Neural cell (in vitro differentiated cells): ENCODE measurements at regions not wholly inside any gene's neighbourhood (a gene's known extent, or its start where the extent isn't known, plus 50 kb on each side); places are given as distances from the start of the nearest gene placed in this dataset.

Source experiments
- H2AFZ ChIP-seq: fragments of 200-600, 300-800 bp; sonication (generic), shearing (Covaris generic); 2 replicates; pipeline ENCODE4 v1.6.0; 2014; ENCODE audit warnings: low read depth, mild to moderate bottlenecking, antibody characterized with exemption, low read length, moderate library complexity
- H3F3A ChIP-seq: fragments of 200-600 bp; shearing (Covaris generic); 2 replicates; pipeline ENCODE4 v1.6.1; 2016; ENCODE audit warnings: mild to moderate bottlenecking, moderate library complexity, mixed read lengths, antibody characterized with exemption, low read length; ENCODE audit not compliant: insufficient read depth, poor library complexity, severe bottlenecking
- H3K27ac ChIP-seq: fragments of 200-600, 300-800 bp; sonication (generic), shearing (Covaris generic); 2 replicates; pipeline ENCODE4 v1.5.1; 2014; ENCODE audit warnings: mild to moderate bottlenecking, low read length, moderate library complexity
- H3K27me3 ChIP-seq: fragments of 300-800, 200-600 bp; sonication (generic), shearing (Covaris generic); 2 replicates; pipeline ENCODE4 v1.6.0; 2014; ENCODE audit warnings: mild to moderate bottlenecking, low read depth, low read length, moderate library complexity; ENCODE audit not compliant: insufficient read depth
- H3K36me3 ChIP-seq: fragments of 300-800, 200-600 bp; sonication (generic), shearing (Covaris generic); 2 replicates; pipeline ENCODE4 v1.5.1; 2014; ENCODE audit warnings: mild to moderate bottlenecking, antibody characterized with exemption, low read length, moderate library complexity; ENCODE audit not compliant: insufficient read depth
- H3K4me2 ChIP-seq: fragments of 300-800, 200-600 bp; sonication (generic), shearing (Covaris generic); 2 replicates; pipeline ENCODE4 v1.6.0; 2014; ENCODE audit warnings: mild to moderate bottlenecking, low read length
- H3K4me3 ChIP-seq: fragments of 300-800, 200-600 bp; sonication (generic), shearing (Covaris generic); 2 replicates; pipeline ENCODE4 v1.5.1; 2014; ENCODE audit warnings: mild to moderate bottlenecking, low read length, moderate library complexity
- H3K79me2 ChIP-seq: fragments of 200-600 bp; shearing (Covaris generic); replicated peaks from 2 replicates; pipeline ENCODE4 v1.6.0; 2014; ENCODE audit warnings: mild to moderate bottlenecking, low read length, moderate library complexity; ENCODE audit not compliant: insufficient read depth
- H3K9ac ChIP-seq: fragments of 300-800, 200-600 bp; sonication (generic), shearing (Covaris generic); 2 replicates; pipeline ENCODE4 v1.6.1; 2016; ENCODE audit warnings: mild to moderate bottlenecking, low read length, mixed read lengths
- H3K9me2 ChIP-seq: fragments of 200-600 bp; shearing (Covaris generic); 2 replicates; pipeline ENCODE4 v1.6.1; 2016; ENCODE audit warnings: mild to moderate bottlenecking, low read length, mixed read lengths; ENCODE audit not compliant: insufficient read depth
- H3K9me3 ChIP-seq: fragments of 200-600, 300-800 bp; sonication (generic), shearing (Covaris generic); 2 replicates; pipeline ENCODE4 v1.6.1; 2016; ENCODE audit warnings: mild to moderate bottlenecking, mixed run types, low read length, moderate library complexity, mixed read lengths
- H4K20me1 ChIP-seq: fragments of 200-600 bp; shearing (Covaris generic); 2 replicates; pipeline ENCODE4 v1.6.1; 2016; ENCODE audit warnings: mild to moderate bottlenecking, mixed run types; ENCODE audit not compliant: insufficient read depth
- EP300 ChIP-seq: fragments of 450-650 bp; conservative IDR thresholded peaks from 2 replicates; pipeline ENCODE4 v1.6.1; 2014; ENCODE audit warnings: antibody characterized with exemption, mild to moderate bottlenecking, moderate library complexity; ENCODE audit not compliant: poor library complexity, severe bottlenecking
- EZH2 ChIP-seq: fragments of 200-600, 300-800 bp; shearing (Covaris generic), sonication (generic); IDR thresholded peaks from 2 replicates; pipeline ENCODE4 v1.6.1; 2014; ENCODE audit warnings: antibody characterized with exemption, low read length, borderline replicate concordance, mild to moderate bottlenecking; ENCODE audit not compliant: insufficient read depth, poor library complexity, severe bottlenecking
- MXI1 ChIP-seq: fragments of 450-650 bp; conservative IDR thresholded peaks from 2 replicates; pipeline ENCODE4 v1.6.1; 2014; ENCODE audit warnings: antibody characterized with exemption, mild to moderate bottlenecking; ENCODE audit not compliant: poor library complexity, severe bottlenecking
- POLR2AphosphoS5 ChIP-seq: IDR thresholded peaks from 2 replicates; pipeline ENCODE4 v1.6.1; 2012
- RAD21 ChIP-seq: fragments of 450-650 bp; conservative IDR thresholded peaks from 2 replicates; pipeline ENCODE4 v1.6.1; 2014; ENCODE audit warnings: antibody characterized with exemption, mild to moderate bottlenecking, moderate library complexity
- SMC3 ChIP-seq: fragments of 450-650 bp; conservative IDR thresholded peaks from 2 replicates; pipeline ENCODE4 v1.6.1; 2014; ENCODE audit warnings: antibody characterized with exemption, mild to moderate bottlenecking, moderate library complexity; ENCODE audit not compliant: poor library complexity
- TAF1 ChIP-seq: IDR thresholded peaks from 2 replicates; pipeline ENCODE4 v1.6.1; 2012; ENCODE audit warnings: low read depth
- TF ChIP-seq, protein P1 (sequence below): IDR thresholded peaks from 2 replicates; pipeline ENCODE4 v1.6.1; 2012; ENCODE audit warnings: borderline replicate concordance
- TF ChIP-seq, protein P2 (sequence below): fragments of 450-650 bp; IDR thresholded peaks from 2 replicates; pipeline ENCODE4 v1.5.1; 2014; ENCODE audit warnings: antibody characterized with exemption, mild to moderate bottlenecking, moderate library complexity; ENCODE audit not compliant: poor library complexity, severe bottlenecking

DNA sequence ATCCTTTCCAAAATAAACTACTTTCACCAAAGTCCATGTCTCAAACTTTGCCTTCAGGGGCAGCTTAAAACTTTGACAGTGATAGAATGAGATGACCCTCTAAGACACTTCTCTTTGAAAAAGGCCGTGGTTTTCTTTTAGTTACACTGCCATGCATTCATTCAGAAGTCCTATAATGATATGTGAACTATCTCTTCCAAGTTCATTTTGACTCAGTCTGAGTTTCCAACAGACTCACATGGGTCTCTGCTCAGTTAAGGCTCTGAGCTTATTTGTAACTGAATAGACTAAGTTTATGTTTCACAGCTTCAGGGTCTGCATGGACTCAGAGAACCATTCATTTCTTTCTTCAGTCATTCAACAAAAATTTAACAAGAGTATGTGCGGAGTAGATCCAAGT lies 208.9 kb upstream of the PRSS1 start:
- no peaks in the 10 kb centered on the region for H3K79me2 ChIP-seq
- H3F3A ChIP-seq, result no peaks in the 10 kb centered on the region
- no peaks in the 10 kb centered on the region for H3K36me3 ChIP-seq
- no peak overlapping the region for H3K27ac ChIP-seq
- H3K4me3 ChIP-seq, result no peak overlapping the region
- H3K9me3 ChIP-seq, result no peaks in the 10 kb centered on the region
- no peaks in the 10 kb centered on the region for H4K20me1 ChIP-seq
- no peak overlapping the region for H3K4me2 ChIP-seq
- no peaks in the 10 kb centered on the region for H3K27me3 ChIP-seq
- H2AFZ ChIP-seq, result no peak overlapping the region
- no peak for TF ChIP-seq EP300
- no peak for TF ChIP-seq EZH2
- TF ChIP-seq TAF1, result no peak
- no peak for TF ChIP-seq MXI1
- TF ChIP-seq, protein P1, sequence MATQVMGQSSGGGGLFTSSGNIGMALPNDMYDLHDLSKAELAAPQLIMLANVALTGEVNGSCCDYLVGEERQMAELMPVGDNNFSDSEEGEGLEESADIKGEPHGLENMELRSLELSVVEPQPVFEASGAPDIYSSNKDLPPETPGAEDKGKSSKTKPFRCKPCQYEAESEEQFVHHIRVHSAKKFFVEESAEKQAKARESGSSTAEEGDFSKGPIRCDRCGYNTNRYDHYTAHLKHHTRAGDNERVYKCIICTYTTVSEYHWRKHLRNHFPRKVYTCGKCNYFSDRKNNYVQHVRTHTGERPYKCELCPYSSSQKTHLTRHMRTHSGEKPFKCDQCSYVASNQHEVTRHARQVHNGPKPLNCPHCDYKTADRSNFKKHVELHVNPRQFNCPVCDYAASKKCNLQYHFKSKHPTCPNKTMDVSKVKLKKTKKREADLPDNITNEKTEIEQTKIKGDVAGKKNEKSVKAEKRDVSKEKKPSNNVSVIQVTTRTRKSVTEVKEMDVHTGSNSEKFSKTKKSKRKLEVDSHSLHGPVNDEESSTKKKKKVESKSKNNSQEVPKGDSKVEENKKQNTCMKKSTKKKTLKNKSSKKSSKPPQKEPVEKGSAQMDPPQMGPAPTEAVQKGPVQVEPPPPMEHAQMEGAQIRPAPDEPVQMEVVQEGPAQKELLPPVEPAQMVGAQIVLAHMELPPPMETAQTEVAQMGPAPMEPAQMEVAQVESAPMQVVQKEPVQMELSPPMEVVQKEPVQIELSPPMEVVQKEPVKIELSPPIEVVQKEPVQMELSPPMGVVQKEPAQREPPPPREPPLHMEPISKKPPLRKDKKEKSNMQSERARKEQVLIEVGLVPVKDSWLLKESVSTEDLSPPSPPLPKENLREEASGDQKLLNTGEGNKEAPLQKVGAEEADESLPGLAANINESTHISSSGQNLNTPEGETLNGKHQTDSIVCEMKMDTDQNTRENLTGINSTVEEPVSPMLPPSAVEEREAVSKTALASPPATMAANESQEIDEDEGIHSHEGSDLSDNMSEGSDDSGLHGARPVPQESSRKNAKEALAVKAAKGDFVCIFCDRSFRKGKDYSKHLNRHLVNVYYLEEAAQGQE, result no peak
- no peak for TF ChIP-seq SMC3
- TF ChIP-seq POLR2AphosphoS5, result no peak
- TF ChIP-seq, protein P2, sequence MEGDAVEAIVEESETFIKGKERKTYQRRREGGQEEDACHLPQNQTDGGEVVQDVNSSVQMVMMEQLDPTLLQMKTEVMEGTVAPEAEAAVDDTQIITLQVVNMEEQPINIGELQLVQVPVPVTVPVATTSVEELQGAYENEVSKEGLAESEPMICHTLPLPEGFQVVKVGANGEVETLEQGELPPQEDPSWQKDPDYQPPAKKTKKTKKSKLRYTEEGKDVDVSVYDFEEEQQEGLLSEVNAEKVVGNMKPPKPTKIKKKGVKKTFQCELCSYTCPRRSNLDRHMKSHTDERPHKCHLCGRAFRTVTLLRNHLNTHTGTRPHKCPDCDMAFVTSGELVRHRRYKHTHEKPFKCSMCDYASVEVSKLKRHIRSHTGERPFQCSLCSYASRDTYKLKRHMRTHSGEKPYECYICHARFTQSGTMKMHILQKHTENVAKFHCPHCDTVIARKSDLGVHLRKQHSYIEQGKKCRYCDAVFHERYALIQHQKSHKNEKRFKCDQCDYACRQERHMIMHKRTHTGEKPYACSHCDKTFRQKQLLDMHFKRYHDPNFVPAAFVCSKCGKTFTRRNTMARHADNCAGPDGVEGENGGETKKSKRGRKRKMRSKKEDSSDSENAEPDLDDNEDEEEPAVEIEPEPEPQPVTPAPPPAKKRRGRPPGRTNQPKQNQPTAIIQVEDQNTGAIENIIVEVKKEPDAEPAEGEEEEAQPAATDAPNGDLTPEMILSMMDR, result no peak
- no peak for TF ChIP-seq RAD21
- no peak overlapping the region for H3K9ac ChIP-seq
- no peaks in the 10 kb centered on the region for H3K9me2 ChIP-seq

DNA sequence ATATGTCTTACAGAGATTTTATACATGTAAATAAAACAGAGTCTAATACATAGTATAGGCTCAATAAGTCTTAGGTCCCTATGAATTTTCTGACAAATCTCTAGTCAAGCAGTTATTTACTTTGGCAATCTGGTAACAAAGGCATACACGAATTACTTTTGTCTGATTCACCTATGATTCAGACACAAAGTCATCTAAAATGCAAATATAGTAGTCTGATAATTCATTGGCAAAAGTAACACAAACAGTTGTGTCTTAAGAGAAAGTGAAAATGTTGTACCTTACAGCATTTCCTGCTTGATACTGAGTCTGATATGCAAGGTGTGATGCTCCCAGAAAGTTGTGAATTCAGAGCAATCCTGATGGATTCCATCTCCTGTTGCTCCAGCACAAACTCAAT lies 209.4 kb upstream of the PRSS1 start:
- no peak for TF ChIP-seq EP300
- no peak for TF ChIP-seq RAD21
- TF ChIP-seq, protein P1, result no peak
- TF ChIP-seq, protein P2, result no peak
- TF ChIP-seq POLR2AphosphoS5, result no peak
- no peak for TF ChIP-seq TAF1
- no peak for TF ChIP-seq SMC3
- TF ChIP-seq EZH2, result no peak
- no peak for TF ChIP-seq MXI1
- Histone ChIP-seq H3K9ac (no peak overlapping the region), H3K79me2 (no peaks in the 10 kb centered on the region), H3K27ac (no peak overlapping the region), H3K27me3 (no peaks in the 10 kb centered on the region), H2AFZ (no peak overlapping the region), H3F3A (no peaks in the 10 kb centered on the region), H3K36me3 (no peaks in the 10 kb centered on the region), H3K4me3 (no peak overlapping the region), H3K4me2 (no peak overlapping the region), H4K20me1 (no peaks in the 10 kb centered on the region), H3K9me3 (no peaks in the 10 kb centered on the region), H3K9me2 (no peaks in the 10 kb centered on the region)
